ENCODE measurements at regions not wholly inside any gene's neighbourhood (a gene's known extent, or its start where the extent isn't known, plus 50 kb on each side); places are given as distances from the start of the nearest gene placed in this dataset.

DNA sequence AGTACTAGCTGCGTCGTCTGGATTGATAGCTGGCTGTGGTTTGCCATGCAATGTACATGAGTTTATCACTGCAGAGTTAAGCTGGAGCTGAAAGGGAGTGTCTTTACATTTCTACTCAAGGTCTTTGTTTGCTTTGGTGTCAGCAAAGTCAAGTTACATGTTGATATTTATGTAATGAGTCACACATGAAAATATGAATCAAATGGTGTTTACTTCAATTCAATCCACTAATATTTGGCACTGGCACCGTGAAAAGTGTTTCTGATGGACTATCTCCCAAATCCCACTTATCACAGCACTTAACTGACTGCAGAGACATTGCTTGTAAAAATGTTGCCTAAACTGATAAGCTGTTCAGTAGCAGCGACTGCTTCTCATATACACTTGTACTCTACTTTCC lies 395.9 kb downstream of the TFEC start (continued):
- TF ChIP-seq, protein P1, sequence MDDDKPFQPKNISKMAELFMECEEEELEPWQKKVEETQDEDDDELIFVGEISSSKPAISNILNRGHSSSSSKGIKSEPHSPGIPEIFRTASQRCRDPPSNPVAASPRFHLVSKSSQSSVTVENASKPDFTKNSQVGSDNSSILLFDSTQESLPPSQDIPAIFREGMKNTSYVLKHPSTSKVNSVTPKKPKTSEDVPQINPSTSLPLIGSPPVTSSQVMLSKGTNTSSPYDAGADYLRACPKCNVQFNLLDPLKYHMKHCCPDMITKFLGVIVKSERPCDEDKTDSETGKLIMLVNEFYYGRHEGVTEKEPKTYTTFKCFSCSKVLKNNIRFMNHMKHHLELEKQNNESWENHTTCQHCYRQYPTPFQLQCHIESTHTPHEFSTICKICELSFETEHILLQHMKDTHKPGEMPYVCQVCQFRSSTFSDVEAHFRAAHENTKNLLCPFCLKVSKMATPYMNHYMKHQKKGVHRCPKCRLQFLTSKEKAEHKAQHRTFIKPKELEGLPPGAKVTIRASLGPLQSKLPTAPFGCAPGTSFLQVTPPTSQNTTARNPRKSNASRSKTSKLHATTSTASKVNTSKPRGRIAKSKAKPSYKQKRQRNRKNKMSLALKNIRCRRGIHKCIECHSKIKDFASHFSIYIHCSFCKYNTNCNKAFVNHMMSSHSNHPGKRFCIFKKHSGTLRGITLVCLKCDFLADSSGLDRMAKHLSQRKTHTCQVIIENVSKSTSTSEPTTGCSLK (tag by site-specific recombination; IDR thresholded peaks at IDR 0.05) = no peak
- TF ChIP-seq ZNF510 (tag by site-specific recombination; IDR thresholded peaks at IDR 0.05; ENCODE audit: insufficient replicate concordance) = no peak
- 0 out of 2 replicates have a peak, but pooled peaks have one; percentile 16 for TF ChIP-seq ZNF366 (tag by site-specific recombination; conservative IDR thresholded peaks at IDR 0.05)
- TF ChIP-seq ZNF112 (tag by site-specific recombination; IDR thresholded peaks at IDR 0.05) = peak; percentile 49; the same call in 1 of the 2 replicates
- TF ChIP-seq ZNF792 (tag by site-specific recombination; IDR thresholded peaks at IDR 0.05) = no peak
- no peak for TF ChIP-seq GLIS1 (tag by site-specific recombination; IDR thresholded peaks at IDR 0.05)
- no peak for TF ChIP-seq ZNF768 (tag by site-specific recombination; IDR thresholded peaks at IDR 0.05)
- TF ChIP-seq ZNF843 (tag by site-specific recombination; IDR thresholded peaks at IDR 0.05) = 0 out of 2 replicates have a peak, but pooled peaks have one; percentile 50
- TF ChIP-seq KLF1 (tag by site-specific recombination; IDR thresholded peaks at IDR 0.05) = no peak
- TF ChIP-seq ZNF335 (tag by site-specific recombination; conservative IDR thresholded peaks at IDR 0.05) = peak; percentile 47; the same call in 1 of the 2 replicates
- 0 out of 2 replicates have a peak, but pooled peaks have one; percentile 55 for TF ChIP-seq ZEB2 (tag by site-specific recombination; IDR thresholded peaks at IDR 0.05)
- TF ChIP-seq WT1 (tag by site-specific recombination; IDR thresholded peaks at IDR 0.05) = peak; percentile 98
- TF ChIP-seq, protein P2, sequence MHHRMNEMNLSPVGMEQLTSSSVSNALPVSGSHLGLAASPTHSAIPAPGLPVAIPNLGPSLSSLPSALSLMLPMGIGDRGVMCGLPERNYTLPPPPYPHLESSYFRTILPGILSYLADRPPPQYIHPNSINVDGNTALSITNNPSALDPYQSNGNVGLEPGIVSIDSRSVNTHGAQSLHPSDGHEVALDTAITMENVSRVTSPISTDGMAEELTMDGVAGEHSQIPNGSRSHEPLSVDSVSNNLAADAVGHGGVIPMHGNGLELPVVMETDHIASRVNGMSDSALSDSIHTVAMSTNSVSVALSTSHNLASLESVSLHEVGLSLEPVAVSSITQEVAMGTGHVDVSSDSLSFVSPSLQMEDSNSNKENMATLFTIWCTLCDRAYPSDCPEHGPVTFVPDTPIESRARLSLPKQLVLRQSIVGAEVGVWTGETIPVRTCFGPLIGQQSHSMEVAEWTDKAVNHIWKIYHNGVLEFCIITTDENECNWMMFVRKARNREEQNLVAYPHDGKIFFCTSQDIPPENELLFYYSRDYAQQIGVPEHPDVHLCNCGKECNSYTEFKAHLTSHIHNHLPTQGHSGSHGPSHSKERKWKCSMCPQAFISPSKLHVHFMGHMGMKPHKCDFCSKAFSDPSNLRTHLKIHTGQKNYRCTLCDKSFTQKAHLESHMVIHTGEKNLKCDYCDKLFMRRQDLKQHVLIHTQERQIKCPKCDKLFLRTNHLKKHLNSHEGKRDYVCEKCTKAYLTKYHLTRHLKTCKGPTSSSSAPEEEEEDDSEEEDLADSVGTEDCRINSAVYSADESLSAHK (tag by site-specific recombination; IDR thresholded peaks at IDR 0.05) = 0 out of 2 replicates have a peak, but pooled peaks have one; percentile 13
- TF ChIP-seq, protein P3, sequence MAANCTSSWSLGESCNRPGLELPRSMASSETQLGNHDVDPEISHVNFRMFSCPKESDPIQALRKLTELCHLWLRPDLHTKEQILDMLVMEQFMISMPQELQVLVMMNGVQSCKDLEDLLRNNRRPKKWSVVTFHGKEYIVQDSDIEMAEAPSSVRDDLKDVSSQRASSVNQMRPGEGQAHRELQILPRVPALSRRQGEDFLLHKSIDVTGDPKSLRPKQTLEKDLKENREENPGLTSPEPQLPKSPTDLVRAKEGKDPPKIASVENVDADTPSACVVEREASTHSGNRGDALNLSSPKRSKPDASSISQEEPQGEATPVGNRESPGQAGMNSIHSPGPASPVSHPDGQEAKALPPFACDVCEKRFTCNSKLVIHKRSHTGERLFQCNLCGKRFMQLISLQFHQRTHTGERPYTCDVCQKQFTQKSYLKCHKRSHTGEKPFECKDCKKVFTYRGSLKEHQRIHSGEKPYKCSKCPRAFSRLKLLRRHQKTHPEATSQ (tag by site-specific recombination; IDR thresholded peaks at IDR 0.05) = no peak
- no peak for TF ChIP-seq ZNF350 (tag by site-specific recombination; IDR thresholded peaks at IDR 0.05)
- TF ChIP-seq, protein P4, sequence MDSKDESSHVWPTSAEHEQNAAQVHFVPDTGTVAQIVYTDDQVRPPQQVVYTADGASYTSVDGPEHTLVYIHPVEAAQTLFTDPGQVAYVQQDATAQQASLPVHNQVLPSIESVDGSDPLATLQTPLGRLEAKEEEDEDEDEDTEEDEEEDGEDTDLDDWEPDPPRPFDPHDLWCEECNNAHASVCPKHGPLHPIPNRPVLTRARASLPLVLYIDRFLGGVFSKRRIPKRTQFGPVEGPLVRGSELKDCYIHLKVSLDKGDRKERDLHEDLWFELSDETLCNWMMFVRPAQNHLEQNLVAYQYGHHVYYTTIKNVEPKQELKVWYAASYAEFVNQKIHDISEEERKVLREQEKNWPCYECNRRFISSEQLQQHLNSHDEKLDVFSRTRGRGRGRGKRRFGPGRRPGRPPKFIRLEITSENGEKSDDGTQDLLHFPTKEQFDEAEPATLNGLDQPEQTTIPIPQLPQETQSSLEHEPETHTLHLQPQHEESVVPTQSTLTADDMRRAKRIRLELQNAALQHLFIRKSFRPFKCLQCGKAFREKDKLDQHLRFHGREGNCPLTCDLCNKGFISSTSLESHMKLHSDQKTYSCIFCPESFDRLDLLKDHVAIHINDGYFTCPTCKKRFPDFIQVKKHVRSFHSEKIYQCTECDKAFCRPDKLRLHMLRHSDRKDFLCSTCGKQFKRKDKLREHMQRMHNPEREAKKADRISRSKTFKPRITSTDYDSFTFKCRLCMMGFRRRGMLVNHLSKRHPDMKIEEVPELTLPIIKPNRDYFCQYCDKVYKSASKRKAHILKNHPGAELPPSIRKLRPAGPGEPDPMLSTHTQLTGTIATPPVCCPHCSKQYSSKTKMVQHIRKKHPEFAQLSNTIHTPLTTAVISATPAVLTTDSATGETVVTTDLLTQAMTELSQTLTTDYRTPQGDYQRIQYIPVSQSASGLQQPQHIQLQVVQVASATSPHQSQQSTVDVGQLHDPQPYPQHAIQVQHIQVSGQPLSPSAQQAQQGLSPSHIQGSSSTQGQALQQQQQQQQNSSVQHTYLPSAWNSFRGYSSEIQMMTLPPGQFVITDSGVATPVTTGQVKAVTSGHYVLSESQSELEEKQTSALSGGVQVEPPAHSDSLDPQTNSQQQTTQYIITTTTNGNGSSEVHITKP (tag by site-specific recombination; IDR thresholded peaks at IDR 0.05) = peak; percentile 24; the same call in 1 of the 2 replicates
- no peak for TF ChIP-seq ZNF664 (tag by site-specific recombination; IDR thresholded peaks at IDR 0.05)
- no peak for TF ChIP-seq ZNF140 (tag by site-specific recombination; IDR thresholded peaks at IDR 0.05)
- TF ChIP-seq ZNF248 (tag by site-specific recombination; IDR thresholded peaks at IDR 0.05) = no peak
- 0 out of 2 replicates have a peak, but pooled peaks have one; percentile 36 for TF ChIP-seq GLI2 (tag by site-specific recombination; IDR thresholded peaks at IDR 0.05; ENCODE audit: borderline replicate concordance, low read depth)
- TF ChIP-seq ZNF404 (tag by site-specific recombination; IDR thresholded peaks at IDR 0.05) = no peak
- TF ChIP-seq ZNF677 (tag by site-specific recombination; IDR thresholded peaks at IDR 0.05) = no peak
- no peak for TF ChIP-seq BCL11B (tag by site-specific recombination; IDR thresholded peaks at IDR 0.05; ENCODE audit: low read depth)
- TF ChIP-seq BCL11A (tag by site-specific recombination; IDR thresholded peaks at IDR 0.05; ENCODE audit: low read depth) = peak; percentile 79
- peak; percentile 40; the same call in 1 of the 2 replicates for TF ChIP-seq TRIM28 (IDR thresholded peaks at IDR 0.05; ENCODE audit: borderline replicate concordance, low read length)
- TF ChIP-seq ZNF561 (tag by site-specific recombination; IDR thresholded peaks at IDR 0.05; ENCODE audit: borderline replicate concordance) = peak; percentile 92
- no peak for TF ChIP-seq GLI4 (tag by site-specific recombination; IDR thresholded peaks at IDR 0.05)
- no peak for TF ChIP-seq ZFP37 (tag by site-specific recombination; IDR thresholded peaks at IDR 0.05)
- TF ChIP-seq MEIS1 (CRISPR knock-in tag; IDR thresholded peaks at IDR 0.05; ENCODE audit: borderline replicate concordance) = no peak
- TF ChIP-seq FEZF1 (tag by site-specific recombination; IDR thresholded peaks at IDR 0.05) = peak; percentile 27; the same call in 1 of the 2 replicates
- TF ChIP-seq, protein P5, sequence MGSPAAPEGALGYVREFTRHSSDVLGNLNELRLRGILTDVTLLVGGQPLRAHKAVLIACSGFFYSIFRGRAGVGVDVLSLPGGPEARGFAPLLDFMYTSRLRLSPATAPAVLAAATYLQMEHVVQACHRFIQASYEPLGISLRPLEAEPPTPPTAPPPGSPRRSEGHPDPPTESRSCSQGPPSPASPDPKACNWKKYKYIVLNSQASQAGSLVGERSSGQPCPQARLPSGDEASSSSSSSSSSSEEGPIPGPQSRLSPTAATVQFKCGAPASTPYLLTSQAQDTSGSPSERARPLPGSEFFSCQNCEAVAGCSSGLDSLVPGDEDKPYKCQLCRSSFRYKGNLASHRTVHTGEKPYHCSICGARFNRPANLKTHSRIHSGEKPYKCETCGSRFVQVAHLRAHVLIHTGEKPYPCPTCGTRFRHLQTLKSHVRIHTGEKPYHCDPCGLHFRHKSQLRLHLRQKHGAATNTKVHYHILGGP (tag by site-specific recombination; IDR thresholded peaks at IDR 0.05) = peak; percentile 64
